CD14-positive monocyte (primary cell): ENCODE measurements at regions not wholly inside any gene's neighbourhood (a gene's known extent, or its start where the extent isn't known, plus 50 kb on each side); places are given as distances from the start of the nearest gene placed in this dataset.

Source experiments
- DNase-seq, 3 donors: peaks; one replicate each; pipeline ENCODE4 v3.0.0-alpha.2; 2011 to 2022
- H2AFZ ChIP-seq: 2 replicates; pipeline ENCODE4 v1.6.0; 2012; ENCODE audit warnings: mild to moderate bottlenecking, low read depth, low read length, inconsistent platforms; ENCODE audit not compliant: insufficient read depth, poor library complexity, severe bottlenecking
- H3K27ac ChIP-seq, 2 donors: 1 replicate in 1 of 2; 2 replicates in 1 of 2; pipeline ENCODE4 v1.5.1; 2012 to 2013; ENCODE audit warnings: low read length in 2 of 2, control low read depth in 1 of 2, inconsistent platforms in 1 of 2, low read depth in 1 of 2, mild to moderate bottlenecking in 1 of 2
- H3K27me3 ChIP-seq, 2 donors: one replicate each; pipeline versions ENCODE4 v1.6.0 to v1.6.1; 2011 to 2013; ENCODE audit warnings: low read length in 2 of 2; ENCODE audit not compliant: control insufficient read depth in 2 of 2, insufficient read depth in 2 of 2
- H3K36me3 ChIP-seq, 2 donors: replicated peaks in 1 of 2; 1 replicate in 1 of 2; 2 replicates in 1 of 2; pipeline versions ENCODE4 v1.5.1 to v1.6.1; 2012 to 2013; ENCODE audit warnings: low read length in 2 of 2, control low read depth in 1 of 2, inconsistent platforms in 1 of 2, mild to moderate bottlenecking in 1 of 2; ENCODE audit not compliant: insufficient read depth in 2 of 2, control insufficient read depth in 1 of 2
- H3K4me1 ChIP-seq, 2 donors: 1 replicate in 1 of 2; 2 replicates in 1 of 2; pipeline versions ENCODE4 v1.5.1 to v1.6.1; 2012 to 2013; ENCODE audit warnings: low read length in 2 of 2, control low read depth in 1 of 2, inconsistent platforms in 1 of 2, mild to moderate bottlenecking in 1 of 2, moderate library complexity in 1 of 2; ENCODE audit not compliant: insufficient read depth in 2 of 2, control insufficient read depth in 1 of 2
- H3K4me2 ChIP-seq: replicated peaks from 2 replicates; pipeline ENCODE3; 2012; ENCODE audit warnings: low read length, moderate library complexity, mild to moderate bottlenecking; ENCODE audit not compliant: poor library complexity, severe bottlenecking; ENCODE audit errors: extremely low read depth
- H3K4me3 ChIP-seq, 3 experiments: fragments of 200-600 bp in 1 of 3; sonication (generic) in 1 of 3; replicated peaks in 1 of 3; 1 replicate in 2 of 3; 2 replicates in 1 of 3; pipeline ENCODE4 v1.5.1; 2011 to 2013; ENCODE audit warnings: low read length in 3 of 3, mild to moderate bottlenecking in 3 of 3, control low read depth in 2 of 3, low read depth in 2 of 3, inconsistent platforms in 1 of 3, moderate library complexity in 1 of 3
- H3K79me2 ChIP-seq: 2 replicates; pipeline ENCODE4 v1.6.0; 2012; ENCODE audit warnings: mild to moderate bottlenecking, control low read depth, inconsistent platforms, low read length, moderate library complexity; ENCODE audit not compliant: insufficient read depth
- H3K9ac ChIP-seq: 2 replicates; pipeline ENCODE4 v1.6.0; 2017; ENCODE audit warnings: low read length, mild to moderate bottlenecking; ENCODE audit not compliant: insufficient read depth, poor library complexity, severe bottlenecking
- H3K9me3 ChIP-seq, 2 donors: replicated peaks in 1 of 2; 1 replicate in 1 of 2; 2 replicates in 1 of 2; pipeline versions ENCODE4 v1.5.1 to v1.6.1; 2012 to 2013; ENCODE audit warnings: low read length in 2 of 2, control low read depth in 1 of 2; ENCODE audit not compliant: control insufficient read depth in 1 of 2, insufficient read depth in 1 of 2
- H4K20me1 ChIP-seq: 2 replicates; pipeline ENCODE4 v1.6.0; 2012; ENCODE audit warnings: mild to moderate bottlenecking, low read length, control low read depth, moderate library complexity; ENCODE audit not compliant: insufficient read depth
- H3K27ac Mint-ChIP-seq, 7 donors: one replicate each; pipeline ENCODE4 v1.8.0; 2020; ENCODE audit warnings: mild to moderate bottlenecking in 7 of 7, mixed read lengths in 7 of 7, moderate library complexity in 6 of 7, inconsistent platforms in 2 of 7
- H3K27me3 Mint-ChIP-seq, 3 donors: one replicate each; pipeline ENCODE4 v1.8.0; 2021 to 2022; ENCODE audit warnings: low read depth in 3 of 3, mild to moderate bottlenecking in 3 of 3, mixed read lengths in 3 of 3, moderate library complexity in 3 of 3, inconsistent platforms in 1 of 3
- H3K36me3 Mint-ChIP-seq, 2 donors: one replicate each; pipeline ENCODE4 v1.8.0; 2020; ENCODE audit warnings: mixed read lengths in 2 of 2, inconsistent platforms in 1 of 2, mild to moderate bottlenecking in 1 of 2
- H3K4me1 Mint-ChIP-seq: one replicate; pipeline ENCODE4 v1.8.0; 2020; ENCODE audit warnings: mild to moderate bottlenecking, mixed read lengths
- H3K4me3 Mint-ChIP-seq, 2 donors: one replicate each; pipeline ENCODE4 v1.8.0; 2020; ENCODE audit warnings: mild to moderate bottlenecking in 2 of 2, mixed read lengths in 2 of 2, moderate library complexity in 1 of 2
- H3K9me3 Mint-ChIP-seq, 7 donors: one replicate each; pipeline ENCODE4 v1.8.0; 2020 to 2022; ENCODE audit warnings: mixed read lengths in 7 of 7, mild to moderate bottlenecking in 6 of 7, moderate library complexity in 6 of 7, inconsistent platforms in 2 of 7
- CTCF ChIP-seq: fragments of 200-600 bp; IDR thresholded peaks from one replicate; pipeline ENCODE4 v1.8.0; 2022; ENCODE audit warnings: antibody characterized with exemption, mild to moderate bottlenecking
- WGBS: methylation state at CpG from one replicate; pipeline ENCODE4 v1.1.5; 2013; ENCODE audit warnings: missing lambda C conversion rate; ENCODE audit not compliant: insufficient coverage; 5-methylcytosine and 5-hydroxymethylcytosine counted together
- intact Hi-C, 2 donors: fragments of 100-400 bp; cut with micrococcal nuclease; formaldehyde crosslinking; loops; one replicate each; pipeline versions ENCODE4 v1.15.0 to v1.15.1; 2023

DNA sequence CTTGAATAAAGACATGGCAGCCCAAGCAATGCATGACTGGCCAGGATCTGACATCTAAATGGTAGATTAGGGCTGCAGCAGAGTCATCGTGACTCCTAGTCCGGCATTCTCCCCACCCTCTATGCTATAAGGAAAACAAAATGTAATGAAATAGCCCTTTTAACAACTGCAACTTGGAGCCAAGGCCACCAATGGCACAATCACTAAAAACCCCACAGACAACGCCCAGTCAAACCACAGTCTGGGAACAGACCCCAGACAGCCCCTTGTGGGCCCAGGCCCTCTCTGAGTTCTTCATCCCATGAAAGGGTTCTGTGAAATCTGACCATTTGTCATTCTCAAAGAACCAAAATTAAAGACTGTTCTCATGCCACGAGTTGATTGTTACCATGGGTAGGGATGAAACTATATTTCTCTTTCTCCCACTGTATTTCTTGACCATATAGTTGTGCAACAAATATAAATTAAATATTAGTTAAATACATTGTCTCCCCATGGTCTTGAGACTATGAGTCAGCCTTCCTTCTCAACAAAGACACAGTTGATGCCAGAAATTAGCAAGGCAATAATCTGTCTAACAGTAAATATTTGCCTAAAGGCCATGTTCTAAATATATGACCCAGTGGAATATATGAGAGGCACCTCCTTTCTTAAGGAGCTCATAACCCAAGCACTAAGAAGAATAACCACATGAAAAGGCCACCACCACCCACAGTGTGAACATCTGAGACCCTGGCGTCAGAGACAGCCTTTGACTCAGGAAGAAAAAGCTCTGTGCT, 85.6 kb upstream of the SSTR4 start:
- Mint-ChIP-seq H3K36me3 (no peaks in the 10 kb centered on the region), H3K4me3 (no peak overlapping the region), H3K27me3 (peaks cover 5 to 11% (median 7%) of the 10 kb centered on the region in 3 donors), H3K4me1 (no peaks in the 10 kb centered on the region), H3K9me3 (no peaks in the 10 kb centered on the region), H3K27ac (peak overlapping the region in 1 of 7 donors; percentile 16)
- Histone ChIP-seq H3K9me3 (no peaks in the 10 kb centered on the region), H3K4me3 (no peak overlapping the region), H2AFZ (no peak overlapping the region), H3K4me1 (no peaks in the 10 kb centered on the region), H3K9ac (no peak overlapping the region), H3K27me3 (peaks cover 3 to 4% of the 10 kb centered on the region in 2 donors), H4K20me1 (no peaks in the 10 kb centered on the region), H3K79me2 (no peaks in the 10 kb centered on the region), H3K36me3 (no peaks in the 10 kb centered on the region), H3K27ac (no peak overlapping the region), H3K4me2 (no peak overlapping the region)
- no peak for DNase-seq
- 94% methylated on average over 4 of the region's 5 CpGs for WGBS
- intact Hi-C loops = no loop called here
- no peak for TF ChIP-seq CTCF

- Mint-ChIP-seq H3K9me3 (no peaks in the 10 kb centered on the region), H3K4me1 (no peaks in the 10 kb centered on the region), H3K36me3 (no peaks in the 10 kb centered on the region), H3K27ac (peak overlapping the region in 1 of 7 donors; percentile 58), H3K4me3 (no peak overlapping the region), H3K27me3 (peaks cover 0 to 13% (median 7%) of the 10 kb centered on the region in 3 donors)
- no peaks in the 10 kb centered on the region for H4K20me1 ChIP-seq
- no peak overlapping the region for H3K4me2 ChIP-seq
- intact Hi-C loops = no loop called here
- H3K9me3 ChIP-seq = no peaks in the 10 kb centered on the region
- H3K27ac ChIP-seq = no peak overlapping the region
- no peaks in the 10 kb centered on the region for H3K79me2 ChIP-seq
- H3K4me3 ChIP-seq = no peak overlapping the region
- WGBS = no CpG with 5 or more reads among the region's 1 CpG
- TF ChIP-seq CTCF = no peak
- no peaks in the 10 kb centered on the region for H3K36me3 ChIP-seq
- no peak overlapping the region for H3K9ac ChIP-seq
- H3K4me1 ChIP-seq = no peaks in the 10 kb centered on the region
- DNase-seq = no peak
- no peak overlapping the region for H2AFZ ChIP-seq
- peaks cover under 1 to 1% of the 10 kb centered on the region in 2 donors for H3K27me3 ChIP-seq
Observed at GRCh38 chr20:22951966-22952365, 83.1 kb upstream of the SSTR4 start.
